Umbilical cord (tissue), 1 donor: ENCODE measurements at regions not wholly inside any gene's neighbourhood (a gene's known extent, or its start where the extent isn't known, plus 50 kb on each side); places are given as distances from the start of the nearest gene placed in this dataset.
"Not testable (repeated sequence)": the region's sequence is repeated elsewhere in the genome, so short reads cannot be mapped to it uniquely, and the experiment has no call there.

Experiments
- DNase-seq: peaks from one replicate; pipeline ENCODE4 v3.0.0-alpha.2; 2015; ENCODE audit warnings: low spot score

DNA sequence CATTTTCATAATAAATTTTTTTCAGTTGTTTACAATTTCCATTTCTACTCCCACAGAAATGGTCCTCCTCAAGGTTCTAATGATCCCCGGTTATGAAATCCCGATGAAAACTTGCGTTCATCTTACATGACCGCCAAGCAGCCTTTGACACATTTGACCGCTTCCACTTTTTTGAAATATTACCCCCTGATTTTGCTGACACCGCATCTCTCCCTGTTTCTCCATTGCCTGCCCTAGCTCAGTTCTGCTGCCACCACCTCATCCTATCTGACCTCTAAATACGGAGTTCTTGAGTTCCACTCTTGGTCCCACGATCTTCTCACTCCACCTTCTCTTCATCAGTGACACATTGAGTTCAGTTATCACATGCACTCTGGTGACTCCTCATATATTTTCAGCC lies 74.1 kb downstream of the SLC35B3 start:
- DNase-seq: no peak

DNA sequence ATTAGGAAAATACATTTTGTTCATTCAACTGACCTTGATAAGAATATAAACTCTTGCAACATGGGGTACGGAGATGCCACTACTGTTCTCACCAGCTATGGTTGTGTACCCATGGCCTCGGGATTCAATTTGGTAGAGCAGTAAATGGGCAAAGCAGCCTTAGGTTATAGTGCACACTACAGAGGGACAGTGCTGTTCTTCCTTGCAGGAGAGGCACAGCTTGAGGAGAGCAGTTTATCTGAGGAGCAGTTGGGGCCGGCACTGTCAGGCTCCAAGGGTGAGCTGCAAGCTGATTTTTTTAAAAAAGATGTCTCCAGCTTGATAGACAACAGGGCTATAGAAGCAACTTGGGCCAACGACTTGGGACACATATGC lies 82.4 kb downstream of the SLC35B3 start:
- no peak for DNase-seq

DNA sequence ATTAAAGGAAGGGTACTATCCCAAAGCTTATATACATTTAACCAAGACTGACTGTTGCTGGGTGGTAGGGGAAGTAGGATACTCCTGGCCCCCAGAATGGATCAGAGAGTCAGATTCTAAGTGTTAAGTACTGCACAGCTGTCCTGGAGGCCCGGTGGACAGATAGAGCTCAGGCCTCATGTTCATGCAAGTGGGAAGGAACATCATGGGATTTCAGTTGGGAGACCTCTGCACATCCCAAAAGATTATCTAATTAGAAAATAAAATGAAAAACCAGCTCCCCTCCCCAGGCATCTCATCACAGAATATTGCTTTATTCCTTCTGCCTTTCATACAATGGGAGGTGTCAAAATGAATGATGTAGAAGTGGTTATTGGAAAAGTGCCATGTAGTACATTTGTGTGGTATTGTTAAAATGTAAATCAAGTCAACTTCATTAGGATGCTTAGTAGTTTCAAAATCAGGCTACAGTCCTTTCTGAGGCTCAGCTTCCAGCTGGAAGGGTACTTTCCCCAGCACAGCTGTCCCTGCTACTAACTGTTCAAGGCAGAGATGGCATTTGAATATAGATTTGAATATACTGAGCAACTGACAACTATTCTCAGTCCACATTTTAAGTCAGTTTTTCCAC lies 82.9 kb downstream of the SLC35B3 start:
- no peak for DNase-seq

GRCh38 chr6:8343600-8343999 lies 91.7 kb downstream of the SLC35B3 start:
- no peak for DNase-seq

GRCh38 chr6:8342241-8342819 lies 93.0 kb downstream of the SLC35B3 start:
- DNase-seq: no peak

DNA sequence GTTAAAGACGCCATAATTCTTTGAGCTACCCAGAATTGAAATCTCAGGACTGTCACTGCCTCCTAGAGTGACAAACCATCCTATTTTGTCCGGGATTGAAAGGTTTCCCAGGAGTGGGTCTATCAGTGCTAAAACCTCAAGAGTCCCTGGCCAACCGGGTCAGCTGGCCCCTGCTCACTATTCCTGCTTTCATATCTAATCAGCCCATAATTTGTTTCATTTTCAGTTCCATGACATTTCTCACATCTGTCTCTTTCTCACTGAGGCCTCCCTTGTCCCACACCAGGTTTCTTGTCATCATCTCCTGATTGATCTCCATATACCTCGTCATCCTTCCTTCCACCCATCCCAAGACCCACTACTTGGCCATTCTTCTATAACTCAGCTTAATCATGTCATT lies 98.2 kb downstream of the SLC35B3 start:
- DNase-seq: no peak

GRCh38 chr6:8336406-8337057 lies 98.8 kb downstream of the SLC35B3 start:
- DNase-seq: no peak

DNA sequence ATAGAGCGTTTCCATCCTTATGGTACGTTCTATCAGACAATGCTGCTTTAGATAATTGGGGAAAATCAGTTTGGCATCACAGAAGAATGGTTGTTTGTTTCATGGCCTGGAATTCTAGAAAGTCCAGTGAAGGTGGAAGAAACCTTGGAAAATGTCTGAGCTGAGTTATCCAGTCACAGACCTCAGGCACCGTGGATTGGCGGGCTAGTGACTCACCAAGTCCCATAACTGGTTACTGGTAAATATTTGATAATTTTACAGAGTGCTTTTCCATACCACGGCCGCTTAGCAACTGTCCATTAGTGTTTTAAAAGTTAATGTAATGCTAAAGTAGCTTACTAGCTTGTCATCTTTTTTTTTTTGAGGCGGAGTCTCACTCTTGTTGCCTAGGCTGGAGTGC lies 99.4 kb downstream of the SLC35B3 start:
- DNase-seq: no peak

- DNase-seq: no peak
Measured at GRCh38 chr6:8335381-8335780, 100.0 kb downstream of the SLC35B3 start.

- DNase-seq: no peak
Measured at GRCh38 chr6:8334113-8334512, 101.2 kb downstream of the SLC35B3 start.

GRCh38 chr6:8329562-8329961 lies 105.8 kb downstream of the SLC35B3 start:
- DNase-seq: no peak

DNA sequence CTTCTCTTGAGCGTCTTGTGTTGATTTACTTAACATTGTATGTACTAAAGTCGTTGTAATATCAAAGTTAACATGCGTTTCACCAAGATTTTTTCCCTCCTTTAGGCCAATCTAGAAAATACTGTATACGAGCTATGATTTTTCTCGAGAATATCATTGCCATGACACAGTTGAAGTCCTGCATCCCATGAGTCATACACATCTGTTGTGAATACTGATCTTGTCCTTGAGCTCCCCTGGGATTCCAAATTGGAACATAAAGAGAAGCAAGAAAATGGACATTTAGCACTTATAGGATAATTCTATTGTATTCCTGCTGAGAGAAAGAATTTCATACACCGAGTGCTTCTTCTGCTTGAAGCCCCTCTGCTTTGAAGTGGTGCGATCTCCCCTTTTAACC lies 109.6 kb downstream of the SLC35B3 start:
- DNase-seq: no peak

DNA sequence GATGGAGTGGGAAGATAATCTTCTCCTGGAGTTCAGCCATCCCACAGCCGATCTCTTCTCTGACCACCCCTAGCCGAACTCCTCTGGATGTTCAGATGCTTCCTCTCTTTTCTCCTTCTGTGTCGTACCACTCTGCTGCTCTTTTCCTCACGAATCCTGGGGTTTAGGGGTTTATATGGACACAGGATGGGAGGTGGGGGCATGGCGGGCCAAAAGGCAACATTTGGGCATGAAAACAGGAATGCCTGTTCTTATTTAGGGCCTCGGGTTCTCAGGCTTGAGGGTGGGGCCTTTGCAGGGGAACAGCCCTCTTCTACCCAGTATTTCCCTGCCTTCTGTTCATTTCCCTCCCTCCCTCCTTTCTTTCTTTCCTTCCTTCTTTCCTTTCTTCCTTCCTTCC lies 112.7 kb downstream of the SLC35B3 start:
- no peak for DNase-seq

DNA sequence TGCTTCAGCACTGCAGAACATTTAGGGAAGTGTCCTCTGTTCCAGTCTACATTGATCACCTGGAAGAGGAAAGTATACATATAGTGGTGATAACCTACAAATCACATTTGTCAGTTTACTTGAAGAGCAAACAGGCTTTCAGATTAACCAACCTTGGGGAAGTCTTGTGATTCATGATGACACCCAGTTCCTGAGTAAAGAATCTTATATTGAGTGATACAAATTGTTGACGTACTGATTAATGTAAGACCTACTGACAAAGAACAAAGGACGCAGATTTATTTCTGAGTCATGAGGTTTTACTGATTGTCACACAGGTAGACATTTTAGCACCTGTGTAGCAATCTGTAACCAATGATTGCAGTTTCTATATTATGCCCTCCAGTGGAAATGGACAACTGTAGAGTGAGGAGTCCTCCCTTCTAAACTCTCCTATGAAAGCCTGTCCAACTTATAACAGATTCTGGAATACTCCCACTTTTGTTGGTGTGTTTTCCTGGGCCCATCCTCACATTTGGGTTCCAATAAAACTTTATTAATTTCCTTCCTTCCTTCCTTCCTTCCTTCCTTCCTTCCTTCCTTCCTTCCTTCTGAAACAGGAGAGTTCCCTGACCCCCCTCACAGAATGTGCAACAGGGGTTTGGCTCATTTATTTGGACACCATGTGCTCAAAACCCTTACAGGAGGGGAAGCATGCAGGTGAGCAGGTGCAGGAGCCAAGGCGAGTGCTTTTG lies 113.5 kb downstream of the SLC35B3 start:
- DNase-seq: no peak

DNA sequence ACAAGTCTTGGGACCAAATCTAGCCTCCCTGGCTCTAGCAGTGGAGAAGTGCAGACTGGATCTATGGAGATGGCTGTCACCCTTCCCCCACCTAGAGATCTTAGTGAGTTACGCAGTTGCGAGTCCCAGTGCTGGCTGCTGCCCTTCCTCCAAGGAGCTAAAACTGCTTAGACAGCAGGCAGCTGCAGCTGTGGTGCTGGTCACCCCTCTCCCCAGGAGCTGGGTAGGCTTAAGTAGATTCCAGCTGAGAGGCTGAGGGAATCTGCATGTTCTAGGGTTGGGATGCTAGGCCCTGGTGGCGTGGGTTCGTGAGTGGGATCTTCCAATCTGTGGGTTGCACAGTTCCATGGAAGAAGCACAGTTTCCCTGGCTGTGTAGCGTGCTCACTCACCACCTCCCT lies 120.2 kb downstream of the SLC35B3 start:
- no peak for DNase-seq

GRCh38 chr6:8301502-8301901 lies 133.8 kb downstream of the SLC35B3 start:
- DNase-seq: no peak

- DNase-seq: no peak
Measured at GRCh38 chr6:8299034-8299433, 136.3 kb downstream of the SLC35B3 start.

DNA sequence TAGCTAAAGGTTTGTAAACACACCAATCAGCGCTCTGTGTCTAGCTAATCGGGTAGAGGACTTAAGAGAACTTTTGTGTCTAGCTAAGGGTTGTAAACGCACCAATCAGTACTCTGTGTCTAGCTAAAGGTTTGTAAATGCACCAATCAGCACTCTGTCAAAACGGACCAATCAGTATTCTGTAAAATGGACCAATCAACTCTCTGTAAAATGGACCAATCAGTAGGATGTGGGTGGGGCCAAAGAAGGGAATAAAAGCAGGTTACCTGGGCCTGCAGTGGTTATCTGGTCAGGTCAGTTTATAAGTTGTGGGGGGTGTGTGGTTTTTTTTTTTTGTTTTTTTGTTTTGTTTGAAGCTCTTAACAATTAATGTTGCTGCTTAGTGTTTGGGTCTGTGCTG lies 152.4 kb downstream of the SLC35B3 start:
- not testable (repeated sequence) for DNase-seq

- DNase-seq: no peak
Measured at GRCh38 chr6:8282380-8282779, 153.0 kb downstream of the SLC35B3 start.

DNA sequence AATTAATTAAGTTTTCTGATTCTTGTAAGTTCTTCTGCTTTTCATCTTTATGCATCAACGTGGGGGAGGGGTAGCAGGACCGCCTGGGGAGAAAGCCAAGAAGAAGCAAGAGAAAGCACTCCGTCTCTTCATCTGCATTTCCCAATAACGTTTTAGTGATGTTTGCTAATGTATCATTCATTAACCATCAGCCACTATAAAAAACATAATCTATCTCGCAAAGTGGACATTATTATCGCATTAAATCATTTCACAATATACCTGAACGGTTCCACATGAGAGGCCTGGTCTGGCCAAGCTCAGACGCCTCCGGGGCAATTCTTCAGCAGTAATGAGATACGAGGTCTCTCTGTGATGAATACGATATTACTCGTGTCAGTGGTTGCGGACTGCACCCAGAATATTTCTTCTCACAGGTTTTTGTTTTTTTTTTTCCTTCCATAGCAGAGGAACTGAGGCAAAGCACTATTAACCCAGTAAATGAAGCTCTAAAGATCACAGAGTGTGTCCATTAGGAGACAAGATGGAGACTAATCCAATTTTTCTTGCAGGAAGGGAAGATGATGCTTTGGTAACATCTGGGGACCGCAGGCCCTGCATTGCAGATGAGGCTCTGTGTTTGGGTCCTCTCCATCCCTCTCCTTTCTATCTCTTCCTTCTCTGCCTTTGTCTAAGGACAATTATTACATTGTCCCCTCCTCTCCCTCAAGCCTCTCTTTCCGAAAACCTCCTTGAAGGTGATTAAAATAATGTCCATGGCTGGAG lies 156.1 kb downstream of the SLC35B3 start:
- DNase-seq: no peak

DNA sequence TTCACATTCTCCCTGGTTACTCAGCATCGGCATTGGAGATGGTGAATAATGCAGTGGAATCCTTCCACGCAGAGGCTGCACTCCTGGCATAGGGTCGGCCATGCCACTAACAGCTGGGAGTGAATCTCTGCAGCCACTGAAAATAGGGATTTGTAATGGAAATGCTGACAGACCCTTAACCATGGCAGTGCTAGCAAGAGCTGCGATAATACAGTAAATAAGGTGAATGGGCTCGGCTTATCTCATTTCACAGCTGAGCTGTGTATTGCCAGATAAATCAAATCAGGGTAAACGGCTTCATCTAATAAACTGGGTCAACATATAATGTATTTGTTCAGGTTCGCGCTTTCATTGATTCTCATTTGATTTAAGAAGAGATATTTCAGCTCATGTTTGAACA lies 156.8 kb downstream of the SLC35B3 start:
- DNase-seq: no peak

GRCh38 chr6:8277769-8278168 lies 157.6 kb downstream of the SLC35B3 start:
- DNase-seq: no peak
